H9 (cell line): ENCODE measurements at regions not wholly inside any gene's neighbourhood (a gene's known extent, or its start where the extent isn't known, plus 50 kb on each side); places are given as distances from the start of the nearest gene placed in this dataset.

ENCODE experiments used
- DNase-seq: peaks from one replicate; pipeline ENCODE4 v3.0.0-alpha.2; 2017
- H2AFZ ChIP-seq: one replicate; pipeline ENCODE4 v1.6.1; 2013; ENCODE audit warnings: mild to moderate bottlenecking, low read length, control low read depth, moderate library complexity
- H2AK5ac ChIP-seq: 2 replicates; pipeline ENCODE4 v1.6.1; 2013; ENCODE audit warnings: low read length, control low read depth, mixed read lengths; ENCODE audit not compliant: insufficient read length
- H2BK120ac ChIP-seq: one replicate; pipeline ENCODE4 v1.6.1; 2013; ENCODE audit warnings: low read depth, mild to moderate bottlenecking, low read length, control low read depth, inconsistent platforms; ENCODE audit not compliant: poor library complexity, severe bottlenecking
- H2BK12ac ChIP-seq: 2 replicates; pipeline ENCODE4 v1.6.1; 2013; ENCODE audit warnings: low read length, control low read depth, mixed read lengths, low read depth; ENCODE audit not compliant: insufficient read length
- H2BK15ac ChIP-seq: 2 replicates; pipeline ENCODE4 v1.6.1; 2013; ENCODE audit warnings: low read depth, low read length, control low read depth
- H2BK20ac ChIP-seq: one replicate; pipeline ENCODE4 v1.6.1; 2013; ENCODE audit warnings: low read depth, mild to moderate bottlenecking, low read length, control low read depth, inconsistent platforms; ENCODE audit not compliant: poor library complexity, severe bottlenecking
- H2BK5ac ChIP-seq: 2 replicates; pipeline ENCODE4 v1.6.1; 2013; ENCODE audit warnings: low read length, control low read depth, mixed read lengths; ENCODE audit not compliant: insufficient read length
- H3K14ac ChIP-seq: 2 replicates; pipeline ENCODE4 v1.6.1; 2013; ENCODE audit warnings: low read length, control low read depth; ENCODE audit not compliant: insufficient read depth
- H3K18ac ChIP-seq: 2 replicates; pipeline ENCODE4 v1.6.1; 2013; ENCODE audit warnings: low read depth, mild to moderate bottlenecking, mixed read lengths, low read length, control low read depth; ENCODE audit not compliant: insufficient read length
- H3K23ac ChIP-seq: 2 replicates; pipeline ENCODE4 v1.6.1; 2013; ENCODE audit warnings: low read length, control low read depth, mixed read lengths, low read depth; ENCODE audit not compliant: insufficient read length
- H3K23me2 ChIP-seq: 2 replicates; pipeline ENCODE4 v1.6.1; 2013; ENCODE audit warnings: low read depth, mild to moderate bottlenecking, mixed read lengths, low read length, control low read depth; ENCODE audit not compliant: insufficient read length, poor library complexity, severe bottlenecking
- H3K27ac ChIP-seq: 2 replicates; pipeline ENCODE4 v1.5.1; 2013; ENCODE audit warnings: low read length, control low read depth, mixed read lengths, low read depth; ENCODE audit not compliant: insufficient read length
- H3K27me3 ChIP-seq: 2 replicates; pipeline ENCODE4 v1.6.1; 2013; ENCODE audit warnings: low read length, control low read depth, inconsistent platforms; ENCODE audit not compliant: insufficient read depth
- H3K4ac ChIP-seq: 2 replicates; pipeline ENCODE4 v1.6.1; 2013; ENCODE audit warnings: low read depth, mild to moderate bottlenecking, control low read depth, inconsistent platforms, low read length, moderate library complexity
- H3K4me1 ChIP-seq: 2 replicates; pipeline ENCODE4 v1.6.1; 2013; ENCODE audit warnings: low read length, control low read depth, inconsistent platforms; ENCODE audit not compliant: insufficient read depth
- H3K4me2 ChIP-seq: 2 replicates; pipeline ENCODE4 v1.6.1; 2013; ENCODE audit warnings: low read length, control low read depth, mixed read lengths; ENCODE audit not compliant: insufficient read length, insufficient read depth
- H3K56ac ChIP-seq: 2 replicates; pipeline ENCODE4 v1.6.1; 2013; ENCODE audit warnings: low read depth, mild to moderate bottlenecking, mixed read lengths, low read length, control low read depth; ENCODE audit not compliant: insufficient read length
- H3K79me1 ChIP-seq: 2 replicates; pipeline ENCODE4 v1.6.1; 2013; ENCODE audit warnings: low read depth, mild to moderate bottlenecking, moderate library complexity, low read length, control low read depth, inconsistent platforms; ENCODE audit not compliant: insufficient read depth, poor library complexity, severe bottlenecking
- H3K79me2 ChIP-seq: 2 replicates; pipeline ENCODE4 v1.6.1; 2013; ENCODE audit warnings: low read length, control low read depth, inconsistent platforms; ENCODE audit not compliant: insufficient read depth
- H3K9ac ChIP-seq: 2 replicates; pipeline ENCODE4 v1.6.1; 2013; ENCODE audit warnings: low read length, control low read depth, mixed read lengths; ENCODE audit not compliant: insufficient read length; ENCODE audit errors: extremely low read depth
- H3K9me3 ChIP-seq: one replicate; pipeline ENCODE4 v1.6.1; 2013; ENCODE audit warnings: low read depth, low read length, inconsistent platforms; ENCODE audit not compliant: control insufficient read depth
- H3T11ph ChIP-seq: one replicate; pipeline ENCODE4 v1.6.1; 2013; ENCODE audit warnings: mild to moderate bottlenecking, low read length, control low read depth, inconsistent platforms
- H4K20me1 ChIP-seq: one replicate; pipeline ENCODE4 v1.6.1; 2013; ENCODE audit not compliant: control insufficient read depth, insufficient read length, insufficient read depth
- H4K5ac ChIP-seq: 2 replicates; pipeline ENCODE4 v1.6.1; 2013; ENCODE audit warnings: low read depth, mild to moderate bottlenecking, mixed read lengths, low read length, control low read depth; ENCODE audit not compliant: insufficient read length
- H4K8ac ChIP-seq: replicated peaks from 2 replicates; pipeline ENCODE4 v1.6.1; 2013; ENCODE audit warnings: low read length, control low read depth, mixed read lengths, low read depth; ENCODE audit not compliant: insufficient read length
- H4K91ac ChIP-seq: 2 replicates; pipeline ENCODE4 v1.6.1; 2013; ENCODE audit warnings: low read depth, mild to moderate bottlenecking, moderate library complexity, mixed read lengths, low read length, control low read depth; ENCODE audit not compliant: insufficient read length
- H3K27ac Mint-ChIP-seq, 3 experiments: 2 replicates in 2 of 3; 3 replicates in 1 of 3; pipeline ENCODE4 v1.8.0; 2020 to 2021; ENCODE audit warnings: mixed read lengths in 3 of 3, mild to moderate bottlenecking in 1 of 3, moderate library complexity in 1 of 3
- H3K27me3 Mint-ChIP-seq: 2 replicates; pipeline ENCODE4 v1.8.0; 2021; ENCODE audit warnings: low read depth, mild to moderate bottlenecking, moderate library complexity, mixed read lengths
- H3K36me3 Mint-ChIP-seq, 3 experiments: 2 replicates in 2 of 3; 3 replicates in 1 of 3; pipeline ENCODE4 v1.8.0; 2020 to 2021; ENCODE audit warnings: low read depth in 3 of 3, mixed read lengths in 3 of 3; ENCODE audit not compliant: insufficient read depth in 1 of 3
- H3K4me1 Mint-ChIP-seq, 2 experiments: 2 replicates each; pipeline ENCODE4 v1.8.0; 2020; ENCODE audit warnings: mixed read lengths in 2 of 2
- H3K4me3 Mint-ChIP-seq, 2 experiments: 2 replicates in 1 of 2; 3 replicates in 1 of 2; pipeline ENCODE4 v1.8.0; 2020 to 2021; ENCODE audit warnings: mild to moderate bottlenecking in 2 of 2, mixed read lengths in 2 of 2, moderate library complexity in 1 of 2
- H3K9me3 Mint-ChIP-seq, 2 experiments: 2 replicates in 1 of 2; 3 replicates in 1 of 2; pipeline ENCODE4 v1.8.0; 2020; ENCODE audit warnings: mild to moderate bottlenecking in 2 of 2, mixed read lengths in 2 of 2, moderate library complexity in 1 of 2
- TF ChIP-seq, protein P1 (sequence below): fragments of 200-600 bp; sonication (generic); conservative IDR thresholded peaks from 3 replicates; pipeline ENCODE4 v1.8.0; 2021; ENCODE audit warnings: antibody characterized with exemption, mild to moderate bottlenecking

DNA sequence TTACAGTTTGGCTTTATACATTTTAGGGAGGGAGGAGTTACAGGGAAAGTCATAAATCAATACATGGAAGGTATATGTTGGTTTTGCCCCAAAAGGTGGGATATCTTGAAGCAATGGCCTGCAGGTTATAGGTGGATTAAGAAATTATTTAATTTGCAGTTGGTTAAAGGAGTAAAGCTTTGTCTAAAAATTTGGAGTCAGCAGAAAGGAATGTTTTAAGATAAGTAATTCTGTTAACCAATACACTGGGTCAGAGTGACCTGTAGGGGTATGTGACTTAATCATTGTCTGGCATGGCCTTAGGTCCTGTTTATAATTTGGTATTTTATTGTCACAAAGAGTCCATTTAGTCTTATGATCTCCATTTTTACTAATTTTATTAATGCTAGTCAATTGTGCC, 115.0 kb downstream of the AGTR2 start:
- TF ChIP-seq, protein P1, sequence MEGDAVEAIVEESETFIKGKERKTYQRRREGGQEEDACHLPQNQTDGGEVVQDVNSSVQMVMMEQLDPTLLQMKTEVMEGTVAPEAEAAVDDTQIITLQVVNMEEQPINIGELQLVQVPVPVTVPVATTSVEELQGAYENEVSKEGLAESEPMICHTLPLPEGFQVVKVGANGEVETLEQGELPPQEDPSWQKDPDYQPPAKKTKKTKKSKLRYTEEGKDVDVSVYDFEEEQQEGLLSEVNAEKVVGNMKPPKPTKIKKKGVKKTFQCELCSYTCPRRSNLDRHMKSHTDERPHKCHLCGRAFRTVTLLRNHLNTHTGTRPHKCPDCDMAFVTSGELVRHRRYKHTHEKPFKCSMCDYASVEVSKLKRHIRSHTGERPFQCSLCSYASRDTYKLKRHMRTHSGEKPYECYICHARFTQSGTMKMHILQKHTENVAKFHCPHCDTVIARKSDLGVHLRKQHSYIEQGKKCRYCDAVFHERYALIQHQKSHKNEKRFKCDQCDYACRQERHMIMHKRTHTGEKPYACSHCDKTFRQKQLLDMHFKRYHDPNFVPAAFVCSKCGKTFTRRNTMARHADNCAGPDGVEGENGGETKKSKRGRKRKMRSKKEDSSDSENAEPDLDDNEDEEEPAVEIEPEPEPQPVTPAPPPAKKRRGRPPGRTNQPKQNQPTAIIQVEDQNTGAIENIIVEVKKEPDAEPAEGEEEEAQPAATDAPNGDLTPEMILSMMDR = no peak
- H3K56ac ChIP-seq = no peak overlapping the region
- H4K5ac ChIP-seq = no peak overlapping the region
- H3K27me3 ChIP-seq = no peaks in the 10 kb centered on the region
- no peaks in the 10 kb centered on the region for H4K20me1 ChIP-seq
- Mint-ChIP-seq H3K9me3 (peaks cover 0 to 7% of the 10 kb centered on the region in 2 experiments; a peak in 3 of 5 replicates), H3K4me1 (peaks cover 23 to 53% of the 10 kb centered on the region in 2 experiments), H3K4me3 (no peak overlapping the region), H3K27me3 (no peaks in the 10 kb centered on the region), H3K27ac (no peak overlapping the region), H3K36me3 (peaks cover 0 to 3% (median 0%) of the 10 kb centered on the region in 3 experiments; a peak in 2 of 7 replicates)
- H2BK12ac ChIP-seq = no peak overlapping the region
- no peaks in the 10 kb centered on the region for H3K9me3 ChIP-seq
- H3K9ac ChIP-seq = no peak overlapping the region
- no peak overlapping the region for H3K14ac ChIP-seq
- H3K23me2 ChIP-seq = no peaks in the 10 kb centered on the region
- H2AFZ ChIP-seq = no peak overlapping the region
- H2BK15ac ChIP-seq = no peak overlapping the region
- no peak overlapping the region for H3K4ac ChIP-seq
- H2BK20ac ChIP-seq = no peak overlapping the region
- H3K4me1 ChIP-seq = peaks cover 2% of the 10 kb centered on the region; the same call in 1 of the 2 replicates
- H3K4me2 ChIP-seq = no peak overlapping the region
- H4K8ac ChIP-seq = no peak overlapping the region
- DNase-seq = no peak
- no peaks in the 10 kb centered on the region for H3K79me2 ChIP-seq
- no peak overlapping the region for H3K27ac ChIP-seq
- H2AK5ac ChIP-seq = no peak overlapping the region
- H4K91ac ChIP-seq = no peak overlapping the region
- no peak overlapping the region for H3K23ac ChIP-seq
- H3T11ph ChIP-seq = no peak overlapping the region
- no peak overlapping the region for H2BK120ac ChIP-seq
- H3K18ac ChIP-seq = no peak overlapping the region
- no peaks in the 10 kb centered on the region for H3K79me1 ChIP-seq
- H2BK5ac ChIP-seq = no peak overlapping the region
